GM12878 (cell line): ENCODE measurements at regions not wholly inside any gene's neighbourhood (a gene's known extent, or its start where the extent isn't known, plus 50 kb on each side); places are given as distances from the start of the nearest gene placed in this dataset.

Source experiments
- ATAC-seq: fragments of 200-7000 bp; cut with Tn5 transposase; 3 replicates; pipeline ENCODE4 v1.9.1; 2020; ENCODE audit warnings: mild to moderate bottlenecking, moderate library complexity
- BruUV-seq: library from RNA; stranded (reverse); fragments of 400-500 nt; replicated peaks from 2 replicates; lab custom pipeline; 2021; lab: Mats Ljungman, UMichigan
- CTCF ChIA-PET: fragments of 300-600 bp; sonication (Branson Sonifier 250); formaldehyde crosslinking; extraction: SDS; loops from one replicate; lab custom pipeline; 2021; ENCODE audit warnings: inconsistent platforms; lab: Yijun Ruan, JAX
- POLR2A ChIA-PET: fragments of 350-600 bp; formaldehyde crosslinking; extraction: SDS; loops from one replicate; lab custom pipeline; 2021; ENCODE audit warnings: inconsistent platforms; lab: Charles Lee
- RAD21 ChIA-PET: fragments of 300-600 bp; sonication (Branson Sonifier 250); formaldehyde crosslinking; loops from one replicate; lab custom pipeline; 2023; ENCODE audit warnings: antibody characterized with exemption; ENCODE audit not compliant: unreplicated experiment; lab: Charles Lee
- SMC1A ChIA-PET: fragments of 300-600 bp; sonication (Branson Sonifier 250); formaldehyde crosslinking; loops from one replicate; lab custom pipeline; 2023; ENCODE audit not compliant: unreplicated experiment, uncharacterized antibody; lab: Charles Lee
- DNase-seq: peaks from one replicate; pipeline ENCODE4 v3.0.0-alpha.2; 2011; ENCODE audit warnings: low read depth, low spot score
- FAIRE-seq: peaks from 3 replicates; lab custom pipeline; 2011; peaks lifted over from hg19 to GRCh38; lab: Jason Lieb, UNC
- H2AFZ ChIP-seq: 2 replicates; pipeline ENCODE4 v1.6.0; 2011; ENCODE audit warnings: low read depth, low read length, control low read depth; ENCODE audit not compliant: control insufficient read depth
- H3K27ac ChIP-seq: 2 replicates; pipeline ENCODE4 v1.5.1; 2011; ENCODE audit warnings: control low read depth; ENCODE audit not compliant: control insufficient read depth, insufficient read depth
- H3K27me3 ChIP-seq, 2 experiments: replicated peaks in 1 of 2; 2 replicates each; pipeline versions ENCODE4 v1.6.0 to v1.6.1; 2011; ENCODE audit warnings: low read length in 1 of 2; ENCODE audit not compliant: control insufficient read depth in 2 of 2, insufficient read depth in 2 of 2
- H3K36me3 ChIP-seq, 2 experiments: 2 replicates each; pipeline ENCODE4 v1.5.1; 2011; ENCODE audit warnings: low read length in 1 of 2; ENCODE audit not compliant: control insufficient read depth in 2 of 2, insufficient read depth in 2 of 2
- H3K4me1 ChIP-seq: 2 replicates; pipeline ENCODE4 v1.6.1; 2011; ENCODE audit warnings: mild to moderate bottlenecking, low read length, moderate library complexity, mixed read lengths; ENCODE audit not compliant: control insufficient read depth, insufficient read depth
- H3K4me2 ChIP-seq: 2 replicates; pipeline ENCODE4 v1.6.0; 2011; ENCODE audit warnings: control low read depth; ENCODE audit not compliant: control insufficient read depth, insufficient read depth
- H3K4me3 ChIP-seq: fragments of 200-600 bp; sonication (generic); 2 replicates; pipeline ENCODE4 v1.5.1; 2016
- H3K79me2 ChIP-seq: 2 replicates; pipeline ENCODE4 v1.6.0; 2011; ENCODE audit warnings: low read length; ENCODE audit not compliant: control insufficient read depth, insufficient read depth
- H3K9ac ChIP-seq: 2 replicates; pipeline ENCODE4 v1.8.0; 2011; ENCODE audit warnings: low read length, control low read depth, mixed read lengths; ENCODE audit not compliant: control insufficient read depth, insufficient read depth
- H3K9me3 ChIP-seq: replicated peaks from 3 replicates; pipeline ENCODE4 v1.5.1; 2011; ENCODE audit warnings: mild to moderate bottlenecking, low read length; ENCODE audit not compliant: control insufficient read depth, insufficient read depth
- H4K20me1 ChIP-seq: 2 replicates; pipeline ENCODE4 v1.6.0; 2011; ENCODE audit not compliant: control insufficient read depth, insufficient read depth
- BACH1 ChIP-seq: fragments of 450-650 bp; IDR thresholded peaks from 2 replicates; pipeline ENCODE4 v1.6.1; 2017; ENCODE audit warnings: mild to moderate bottlenecking, borderline replicate concordance
- BHLHE40 ChIP-seq, 2 experiments: fragments of 450-650 bp in 1 of 2; IDR thresholded peaks; 2 replicates each; pipeline ENCODE4 v1.6.1; 2011 to 2017; ENCODE audit warnings: low read depth in 2 of 2, borderline replicate concordance in 1 of 2, improper control_type of control experiment in 1 of 2, low read length in 1 of 2, mild to moderate bottlenecking in 1 of 2
- ESRRA ChIP-seq: IDR thresholded peaks from 2 replicates; pipeline ENCODE4 v1.6.1; 2012; ENCODE audit warnings: mild to moderate bottlenecking, low read length, improper control_type of control experiment
- KDM1A ChIP-seq: fragments of 200-600 bp; sonication (generic); IDR thresholded peaks from 2 replicates; pipeline ENCODE4 v1.6.1; 2016; ENCODE audit warnings: borderline replicate concordance
- MEF2A ChIP-seq: IDR thresholded peaks from 2 replicates; pipeline ENCODE4 v1.6.1; 2011; ENCODE audit warnings: low read depth, mild to moderate bottlenecking, low read length, moderate library complexity; ENCODE audit not compliant: insufficient read depth
- RAD51 ChIP-seq: fragments of 450-650 bp; IDR thresholded peaks from 2 replicates; pipeline ENCODE4 v1.6.1; 2016; ENCODE audit warnings: moderate library complexity, mild to moderate bottlenecking, inconsistent platforms
- SMARCA5 ChIP-seq: fragments of 450-650 bp; IDR thresholded peaks from 2 replicates; pipeline ENCODE4 v1.6.1; 2017; ENCODE audit warnings: mild to moderate bottlenecking
- SMC3 ChIP-seq: IDR thresholded peaks from 2 replicates; pipeline ENCODE4 v1.6.1; 2011; ENCODE audit warnings: low read length, improper control_type of control experiment, borderline replicate concordance
- SPI1 ChIP-seq: IDR thresholded peaks from 2 replicates; pipeline ENCODE4 v1.6.1; 2011; ENCODE audit warnings: low read depth, mild to moderate bottlenecking, low read length, moderate library complexity, borderline replicate concordance; ENCODE audit not compliant: insufficient read depth
- SREBF1 ChIP-seq: IDR thresholded peaks from 2 replicates; pipeline ENCODE4 v1.6.1; 2012; ENCODE audit warnings: mild to moderate bottlenecking, low read length
- TAF1 ChIP-seq: IDR thresholded peaks from 2 replicates; pipeline ENCODE4 v1.6.1; 2011; ENCODE audit warnings: mild to moderate bottlenecking, low read depth, low read length, borderline replicate concordance
- TARDBP ChIP-seq: IDR thresholded peaks from 2 replicates; pipeline ENCODE4 v1.6.1; 2016; ENCODE audit warnings: borderline replicate concordance
- TCF7 ChIP-seq: IDR thresholded peaks from 2 replicates; pipeline ENCODE4 v1.6.1; 2014; ENCODE audit warnings: antibody characterized with exemption, borderline replicate concordance
- YY1 ChIP-seq: IDR thresholded peaks from 2 replicates; pipeline ENCODE4 v1.6.1; 2011; ENCODE audit warnings: low read depth, mild to moderate bottlenecking, low read length
- WGBS: methylation state at CpG from one replicate; pipeline ENCODE4 v1.1.6; 2016; ENCODE audit warnings: low lambda C conversion rate; ENCODE audit not compliant: insufficient replicate concordance, insufficient coverage; ENCODE audit errors: missing lambda C conversion rate; 5-methylcytosine and 5-hydroxymethylcytosine counted together
- in situ Hi-C: fragments of 300-500 bp; cut with MboI; formaldehyde crosslinking; loops from 9 replicates; pipeline ENCODE4 v1.14.3; 2018; ENCODE audit warnings: mixed read lengths
- intact Hi-C: fragments of 100-400 bp; cut with micrococcal nuclease; formaldehyde crosslinking; loops from one replicate; pipeline ENCODE4 v1.14.2; 2022; ENCODE audit not compliant: unreplicated experiment
- TF ChIP-seq, protein P1 (sequence below): IDR thresholded peaks from 2 replicates; pipeline ENCODE4 v1.6.1; 2012; ENCODE audit warnings: low read depth, low read length, improper control_type of control experiment

DNA sequence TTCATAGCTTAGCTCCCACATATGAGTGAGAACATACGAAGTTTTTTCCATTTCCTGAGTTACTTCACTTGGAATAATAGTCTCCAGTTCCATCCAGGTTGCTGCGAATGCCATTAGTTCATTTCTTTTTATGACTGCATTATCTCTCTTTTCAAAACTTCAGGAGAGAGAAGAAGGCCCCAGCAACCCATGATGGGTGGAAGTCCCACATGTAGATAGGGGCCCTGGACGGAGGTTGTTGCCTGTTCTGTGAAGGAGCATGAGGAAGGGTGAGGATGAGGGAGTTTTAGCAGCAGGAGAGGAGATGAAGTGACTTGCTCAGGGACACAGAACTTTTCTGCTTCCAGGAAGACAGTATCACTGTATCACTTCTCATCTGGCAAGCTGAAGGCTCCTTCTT lies 102.2 kb upstream of the KLF4 start:
- Histone ChIP-seq H3K4me2 (no peak overlapping the region), H3K4me1 (no peaks in the 10 kb centered on the region), H3K27ac (no peak overlapping the region), H2AFZ (no peak overlapping the region), H3K9me3 (no peaks in the 10 kb centered on the region), H3K9ac (no peak overlapping the region), H3K27me3 (peaks cover 0 to 2% of the 10 kb centered on the region in 2 experiments; a peak in 1 of 4 replicates), H3K79me2 (no peaks in the 10 kb centered on the region), H3K4me3 (no peak overlapping the region), H4K20me1 (no peaks in the 10 kb centered on the region), H3K36me3 (no peaks in the 10 kb centered on the region)
- ChIA-PET POLR2A (no interaction called here), SMC1A (interaction anchor here (0.7 kb wide), 1 partner anchor 605 kb away, joined by 3 read pairs; no protein-coding TSS in a partner anchor), RAD21 (no interaction called here), CTCF (no interaction called here)
- ATAC-seq (no peak), DNase-seq (no peak), FAIRE-seq (no peak)
- TF ChIP-seq BHLHE40 (IDR thresholded peaks at IDR 0.05; ENCODE audit: borderline replicate concordance in 1 of 2, low read depth in 2 of 2, low read length in 1 of 2), result no peak
- TF ChIP-seq SREBF1, result no peak
- TF ChIP-seq MEF2A, result no peak
- no peak for TF ChIP-seq SPI1
- no peak for TF ChIP-seq KDM1A
- TF ChIP-seq ESRRA, result no peak
- no peak for TF ChIP-seq SMC3
- no peak for TF ChIP-seq TAF1
- TF ChIP-seq TARDBP, result no peak
- TF ChIP-seq YY1, result no peak
- TF ChIP-seq BACH1, result no peak
- TF ChIP-seq, protein P1, sequence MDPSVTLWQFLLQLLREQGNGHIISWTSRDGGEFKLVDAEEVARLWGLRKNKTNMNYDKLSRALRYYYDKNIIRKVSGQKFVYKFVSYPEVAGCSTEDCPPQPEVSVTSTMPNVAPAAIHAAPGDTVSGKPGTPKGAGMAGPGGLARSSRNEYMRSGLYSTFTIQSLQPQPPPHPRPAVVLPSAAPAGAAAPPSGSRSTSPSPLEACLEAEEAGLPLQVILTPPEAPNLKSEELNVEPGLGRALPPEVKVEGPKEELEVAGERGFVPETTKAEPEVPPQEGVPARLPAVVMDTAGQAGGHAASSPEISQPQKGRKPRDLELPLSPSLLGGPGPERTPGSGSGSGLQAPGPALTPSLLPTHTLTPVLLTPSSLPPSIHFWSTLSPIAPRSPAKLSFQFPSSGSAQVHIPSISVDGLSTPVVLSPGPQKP, result no peak
- no peak for TF ChIP-seq RAD51
- no peak for TF ChIP-seq TCF7
- TF ChIP-seq SMARCA5, result no peak
- intact Hi-C loops (no loop called here), in situ Hi-C loops (no loop called here)
- no TSS peak for BruUV-seq
- WGBS, result 2% methylated on average over 3 of the region's 3 CpGs
